GM12878 (cell line): ENCODE measurements at regions not wholly inside any gene's neighbourhood (a gene's known extent, or its start where the extent isn't known, plus 50 kb on each side); places are given as distances from the start of the nearest gene placed in this dataset.

ENCODE experiments used
- CBX3 ChIP-seq: fragments of 200-600 bp; sonication (generic); IDR thresholded peaks from 2 replicates; pipeline ENCODE4 v1.6.1; 2016; ENCODE audit warnings: low read depth, borderline replicate concordance
- CBX5 ChIP-seq: sonication (generic); IDR thresholded peaks from 2 replicates; pipeline ENCODE4 v1.6.1; 2016; ENCODE audit warnings: low read depth, moderate library complexity, mild to moderate bottlenecking, inconsistent platforms
- CTCF ChIP-seq, 3 experiments: IDR thresholded peaks in 2 of 3; conservative IDR thresholded peaks in 1 of 3; 2 replicates each; pipeline ENCODE4 v1.5.1; 2011; ENCODE audit warnings: low read depth in 3 of 3, low read length in 3 of 3, mild to moderate bottlenecking in 3 of 3, control low read depth in 2 of 3, moderate library complexity in 2 of 3, inconsistent platforms in 1 of 3, mixed read lengths in 1 of 3; ENCODE audit not compliant: control insufficient read depth in 2 of 3, insufficient read depth in 1 of 3; ENCODE audit errors: extremely low read depth in 1 of 3
- E4F1 ChIP-seq: fragments of 450-650 bp; IDR thresholded peaks from 2 replicates; pipeline ENCODE4 v1.6.1; 2018; ENCODE audit warnings: borderline replicate concordance, mild to moderate bottlenecking; ENCODE audit not compliant: partially characterized antibody
- KAT2A ChIP-seq: conservative IDR thresholded peaks from 2 replicates; pipeline ENCODE4 v1.6.1; 2011; ENCODE audit warnings: low read depth, low read length; ENCODE audit not compliant: control insufficient read depth
- MYC ChIP-seq: IDR thresholded peaks from 2 replicates; pipeline ENCODE4 v1.6.1; 2011; ENCODE audit warnings: mild to moderate bottlenecking, low read length, moderate library complexity, inconsistent platforms; ENCODE audit not compliant: insufficient read depth, insufficient replicate concordance, insufficient read length, severe bottlenecking
- REST ChIP-seq: IDR thresholded peaks from 2 replicates; pipeline ENCODE4 v1.6.1; 2012; ENCODE audit warnings: mild to moderate bottlenecking, low read depth, low read length
- RFX5 ChIP-seq: IDR thresholded peaks from 2 replicates; pipeline ENCODE4 v1.6.1; 2011; ENCODE audit warnings: low read depth, low read length, improper control_type of control experiment
- SMC3 ChIP-seq: IDR thresholded peaks from 2 replicates; pipeline ENCODE4 v1.6.1; 2011; ENCODE audit warnings: low read length, improper control_type of control experiment, borderline replicate concordance

GRCh38 chr7:24042028-24042427, 242.0 kb upstream of the NPY start:
- TF ChIP-seq CTCF (IDR thresholded peaks at IDR 0.05 in 2 of 3, conservative IDR thresholded peaks at IDR 0.05 in 1 of 3; ENCODE audit: control insufficient read depth in 2 of 3, extremely low read depth in 1 of 3, insufficient read depth in 1 of 3, low read depth in 3 of 3, low read length in 3 of 3): no peak
- no peak for TF ChIP-seq E4F1
- no peak for TF ChIP-seq KAT2A
- no peak for TF ChIP-seq MYC
- no peak for TF ChIP-seq CBX5
- TF ChIP-seq CBX3: no peak
- TF ChIP-seq SMC3: no peak
- no peak for TF ChIP-seq RFX5
- TF ChIP-seq REST: no peak
